Neural progenitor cell (in vitro differentiated cells): ENCODE measurements at regions not wholly inside any gene's neighbourhood (a gene's known extent, or its start where the extent isn't known, plus 50 kb on each side); places are given as distances from the start of the nearest gene placed in this dataset.

Source experiments
- CTCF ChIP-seq: fragments of 200-600 bp; sonication (generic); IDR thresholded peaks from 2 replicates; pipeline ENCODE4 v1.5.1; 2017; ENCODE audit warnings: antibody characterized with exemption, mild to moderate bottlenecking
- EZH2 ChIP-seq: fragments of 200-600 bp; sonication (generic); IDR thresholded peaks from 2 replicates; pipeline ENCODE4 v1.6.1; 2017; ENCODE audit warnings: antibody characterized with exemption, mild to moderate bottlenecking, moderate library complexity
- EZH2phosphoT487 ChIP-seq: fragments of 200-600 bp; sonication (generic); IDR thresholded peaks from 2 replicates; pipeline ENCODE4 v1.6.1; 2017; ENCODE audit warnings: antibody characterized with exemption

GRCh38 chr1:17970757-17971156 is 136.8 kb upstream of the IGSF21 start:
- no peak for TF ChIP-seq CTCF
- TF ChIP-seq EZH2: no peak
- TF ChIP-seq EZH2phosphoT487: no peak
